SK-N-MC (cell line): ENCODE measurements at regions not wholly inside any gene's neighbourhood (a gene's known extent, or its start where the extent isn't known, plus 50 kb on each side); places are given as distances from the start of the nearest gene placed in this dataset.

Experiments used
- EZH2 ChIP-seq: fragments of 200-600 bp; sonication (generic); IDR thresholded peaks from one replicate; pipeline ENCODE4 v1.6.1; 2017; ENCODE audit warnings: antibody characterized with exemption
- POLR2AphosphoS5 ChIP-seq: IDR thresholded peaks from 2 replicates; pipeline ENCODE4 v1.6.1; 2012; ENCODE audit warnings: mild to moderate bottlenecking, low read depth, low read length, borderline replicate concordance

DNA sequence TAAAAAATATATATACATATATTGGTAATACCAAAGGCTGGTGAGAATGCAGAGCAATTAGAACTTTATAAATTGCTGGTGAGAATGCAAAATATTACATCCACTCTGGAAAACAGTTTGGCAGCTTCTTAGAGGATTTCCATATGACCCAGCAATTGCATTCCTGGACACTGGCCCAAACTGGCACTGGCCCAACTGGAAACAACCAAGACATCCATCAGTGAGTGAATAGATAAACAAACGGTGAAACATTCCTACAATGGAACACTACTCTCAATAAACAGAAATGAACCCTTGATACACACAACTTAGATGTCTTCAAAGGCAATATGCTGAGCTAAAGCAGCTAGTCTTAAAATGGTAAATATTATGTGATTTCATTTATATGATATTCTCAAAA, 524.2 kb downstream of the IQCM start:
- TF ChIP-seq EZH2, result no peak
- no peak for TF ChIP-seq POLR2AphosphoS5
